ENCODE measurements at regions not wholly inside any gene's neighbourhood (a gene's known extent, or its start where the extent isn't known, plus 50 kb on each side); places are given as distances from the start of the nearest gene placed in this dataset.
"Not testable (repeated sequence)": the region's sequence is repeated elsewhere in the genome, so short reads cannot be mapped to it uniquely, and the experiment has no call there.

GRCh38 chr3:73120710-73121109 is 59.3 kb downstream of the EBLN2 start:
- DNase-seq = no peak

DNA sequence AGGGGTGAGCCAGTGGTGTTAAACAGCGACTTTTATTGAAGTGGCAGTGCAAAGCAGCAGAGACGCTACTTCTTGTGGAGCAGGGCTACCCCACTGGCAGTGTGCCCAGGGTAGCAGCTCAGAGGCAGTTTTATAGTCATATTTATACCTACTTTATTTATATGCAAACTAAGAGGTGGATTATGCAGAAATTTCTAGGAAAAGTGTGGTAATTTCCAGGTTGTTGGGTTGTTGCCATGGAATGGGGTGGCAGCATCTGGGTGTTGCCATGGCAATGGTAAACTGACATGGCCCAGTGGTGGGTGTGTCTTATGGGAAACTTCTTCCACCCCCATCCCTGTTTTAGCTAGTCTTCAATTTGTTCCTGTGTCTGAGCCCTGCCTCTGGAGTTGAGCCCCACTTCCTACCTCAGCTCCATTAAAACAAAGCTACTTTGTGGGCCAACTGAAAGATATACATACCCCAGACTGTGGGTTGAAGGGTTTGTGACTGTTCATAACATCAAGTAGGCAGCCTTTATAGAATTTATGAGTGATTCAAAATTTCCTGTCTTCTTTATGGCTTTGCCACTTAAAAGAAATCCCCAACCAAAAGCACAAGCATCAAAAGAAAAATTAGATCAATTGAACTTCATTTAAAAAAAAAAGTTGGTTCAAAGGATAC is 60.3 kb downstream of the EBLN2 start:
- DNase-seq = no peak

DNA sequence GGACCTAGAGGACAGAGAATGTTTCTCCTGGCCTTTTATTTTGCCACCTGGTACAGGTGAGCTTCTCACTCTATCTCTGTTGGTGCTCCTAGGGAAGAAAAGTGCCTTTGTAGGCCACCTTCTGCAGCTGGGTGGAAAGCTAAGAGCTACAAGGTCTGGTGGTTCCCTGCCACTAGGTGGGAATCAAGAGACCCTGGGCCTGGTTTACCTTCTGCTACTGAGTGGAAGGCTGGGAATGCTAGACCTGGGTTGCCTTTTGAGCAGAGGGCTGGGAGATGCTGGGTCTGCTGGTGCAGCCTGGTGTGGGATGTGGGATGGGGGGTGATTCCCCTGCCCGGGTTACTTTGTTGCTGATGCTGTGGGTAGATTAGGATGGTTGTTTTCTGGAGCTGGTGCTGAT is 72.6 kb downstream of the EBLN2 start:
- no peak for DNase-seq

DNA sequence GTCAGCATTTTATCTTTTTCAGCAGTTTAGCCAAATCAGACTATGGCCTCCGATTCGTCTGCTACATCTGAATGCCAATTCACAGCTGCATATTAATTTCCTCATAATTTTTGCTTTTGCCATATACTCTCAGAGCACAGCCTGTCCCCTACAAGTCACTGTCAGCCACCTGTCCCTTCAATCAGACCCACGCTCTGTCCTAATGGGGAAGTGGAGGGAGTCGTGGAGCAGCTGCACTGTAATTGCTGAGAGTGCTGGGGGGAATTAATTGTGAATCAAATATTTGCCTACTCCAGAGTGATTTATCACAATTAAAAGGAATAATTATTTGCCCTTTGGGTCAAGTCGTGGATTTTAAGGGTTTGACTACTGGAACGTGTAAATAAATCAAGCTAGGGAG is 75.5 kb downstream of the EBLN2 start:
- DNase-seq = peak; percentile 13

GRCh38 chr3:73137736-73138403 is 76.4 kb downstream of the EBLN2 start:
- no peak for DNase-seq

- no peak for DNase-seq
Observed at GRCh38 chr3:73140772-73141442, 79.4 kb downstream of the EBLN2 start.

DNA sequence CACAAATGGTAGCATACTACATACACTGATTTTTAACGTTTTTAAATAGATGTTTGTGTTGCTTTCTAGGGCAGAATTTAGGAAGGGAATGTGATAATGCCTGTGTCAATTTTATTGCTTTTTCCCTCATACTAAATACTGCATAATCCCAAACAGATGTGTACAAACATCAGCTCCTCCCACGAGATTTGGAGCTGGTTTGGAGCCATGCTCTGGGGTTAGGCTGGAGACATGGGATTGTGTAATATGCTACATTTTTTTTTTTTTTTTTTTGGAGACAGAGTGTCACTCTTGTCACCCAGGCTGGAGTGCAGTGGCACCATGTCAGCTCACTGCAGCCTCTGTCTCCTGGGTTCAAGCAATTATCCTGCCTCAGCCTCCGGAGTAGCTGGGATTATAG is 80.1 kb downstream of the EBLN2 start:
- DNase-seq = no peak

DNA sequence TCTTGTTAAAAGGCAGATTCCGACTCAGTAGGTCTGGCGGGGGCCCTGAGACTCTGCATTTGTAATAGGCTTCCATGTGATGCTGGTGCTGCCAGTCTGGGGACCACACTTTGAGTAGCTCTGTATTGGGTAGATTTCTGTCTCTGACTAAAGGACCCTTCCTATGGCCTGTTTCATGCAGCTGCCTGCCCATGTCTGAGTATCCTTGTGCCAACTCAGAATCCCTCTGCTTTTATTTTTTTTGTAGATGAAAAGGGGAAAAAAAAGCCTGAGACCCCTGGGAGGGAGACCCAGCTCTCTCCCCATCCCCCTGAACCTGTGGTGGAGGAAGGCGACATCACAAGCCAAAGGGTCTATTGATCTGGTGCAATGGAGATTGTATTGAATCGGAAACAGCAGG is 81.9 kb downstream of the EBLN2 start:
- no peak for DNase-seq

DNA sequence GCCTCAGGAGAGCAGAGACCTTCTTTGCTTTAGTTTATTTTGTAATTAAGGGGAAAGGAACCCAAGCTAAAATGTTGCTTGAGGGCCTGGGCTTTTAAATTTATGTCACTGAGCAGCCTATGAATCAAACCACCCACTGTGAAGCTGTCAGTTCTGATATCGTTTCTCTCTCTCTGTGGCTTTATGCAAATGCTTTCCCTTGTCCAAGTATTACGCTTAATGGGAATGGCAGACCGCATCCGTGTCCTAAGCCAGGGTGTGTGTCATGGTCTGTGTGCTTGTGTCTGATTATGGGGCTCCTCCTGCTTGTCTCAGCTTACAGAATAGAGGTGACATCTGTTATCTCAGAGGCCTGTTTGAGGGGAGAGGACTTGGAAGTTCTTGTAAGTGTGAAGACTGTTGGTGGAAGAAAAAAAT is 82.4 kb downstream of the EBLN2 start:
- no peak for DNase-seq

DNA sequence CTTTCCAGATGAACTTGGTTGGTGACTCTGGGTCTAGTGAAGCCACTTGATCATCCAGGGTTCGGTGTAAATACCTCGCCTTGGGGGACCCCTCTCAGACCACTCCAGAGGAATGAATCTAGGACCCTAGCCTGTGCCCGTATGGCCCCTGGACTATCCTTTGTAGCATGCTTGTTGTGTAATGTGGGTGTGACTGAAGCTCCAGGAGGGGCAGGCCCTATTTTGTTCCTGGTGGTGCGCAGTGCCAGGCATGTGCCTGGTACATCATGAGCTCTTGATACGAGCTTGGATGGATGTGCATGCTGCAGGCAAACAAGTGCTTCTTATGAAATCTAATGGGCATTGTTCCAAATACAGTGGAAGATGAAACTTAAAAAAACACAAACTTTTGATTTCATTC is 82.8 kb downstream of the EBLN2 start:
- DNase-seq = no peak

DNA sequence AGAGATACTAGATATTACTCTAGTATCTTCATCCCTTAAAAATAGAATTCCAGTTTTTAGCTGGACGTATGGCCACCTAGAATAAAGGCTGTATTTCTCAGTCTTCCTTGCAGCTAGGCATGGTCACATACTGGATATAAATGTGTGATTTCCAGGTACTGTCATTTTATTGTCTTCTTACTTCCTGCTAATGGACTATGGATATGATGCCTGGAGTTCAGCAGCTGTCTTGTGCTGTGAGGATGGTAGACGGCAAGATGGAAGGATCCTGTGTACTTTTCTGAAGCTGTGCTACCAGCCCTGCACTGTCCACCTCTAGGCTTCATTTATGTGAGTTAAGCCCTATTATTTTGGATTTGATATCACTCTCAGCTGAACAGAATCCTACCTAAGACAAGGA is 83.4 kb downstream of the EBLN2 start:
- DNase-seq = no peak

GRCh38 chr3:73147479-73147878 is 86.0 kb downstream of the EBLN2 start:
- DNase-seq = not testable (repeated sequence)

GRCh38 chr3:73148206-73148605 is 86.7 kb downstream of the EBLN2 start:
- no peak for DNase-seq

DNA sequence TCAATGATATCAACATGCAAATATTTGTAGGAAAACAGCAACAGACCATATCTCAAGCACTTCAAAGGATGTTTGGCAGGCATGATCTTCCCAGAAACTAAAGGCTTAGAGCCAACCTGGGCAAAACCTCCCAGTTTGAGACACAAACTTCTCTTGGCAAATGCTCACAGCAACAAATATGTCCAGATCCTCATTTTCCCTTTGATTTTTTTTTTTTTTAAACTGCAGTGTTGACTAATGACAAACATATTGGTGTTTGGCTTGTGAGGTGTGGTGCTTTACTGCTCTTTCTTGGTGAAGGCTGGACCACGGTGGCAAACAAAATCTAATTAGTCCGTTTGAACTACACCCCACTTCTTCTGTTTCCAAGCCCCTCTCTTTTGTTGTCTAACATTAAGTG is 87.2 kb downstream of the EBLN2 start:
- no peak for DNase-seq

DNA sequence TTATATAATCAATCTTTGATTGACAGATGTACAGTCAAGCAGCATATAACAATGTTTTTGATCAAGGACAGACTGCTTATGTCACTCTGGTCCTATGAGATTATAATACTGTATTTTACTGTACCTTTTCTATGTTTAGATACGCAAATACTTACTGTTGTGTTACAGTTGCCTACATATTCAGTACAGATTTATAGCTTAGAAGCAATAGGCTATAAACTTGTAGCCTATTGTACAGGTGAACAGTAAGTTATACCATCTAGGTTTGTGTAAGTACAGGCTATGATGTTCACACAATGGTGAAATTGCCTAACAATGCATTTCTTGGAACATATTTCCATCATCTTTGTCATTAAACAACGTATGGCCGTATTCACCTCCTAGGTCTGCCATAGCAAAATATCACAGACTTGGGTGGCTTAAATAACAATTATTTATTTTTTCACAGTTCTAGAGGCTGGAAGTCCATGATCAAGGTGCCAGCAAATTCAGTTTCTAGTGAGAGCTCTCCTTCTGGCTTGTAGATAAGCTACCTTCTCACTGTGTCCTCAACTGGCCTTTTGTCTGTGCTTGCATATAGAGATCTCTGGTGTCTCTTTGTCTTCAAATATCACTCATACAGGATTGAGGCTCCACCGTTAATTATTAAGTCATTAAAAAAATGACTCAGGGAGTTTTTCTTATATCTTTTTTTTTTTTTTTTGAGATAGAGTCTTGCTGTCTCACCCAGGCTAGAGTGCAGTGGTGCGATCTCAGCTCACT is 89.1 kb downstream of the EBLN2 start:
- no peak for DNase-seq

DNA sequence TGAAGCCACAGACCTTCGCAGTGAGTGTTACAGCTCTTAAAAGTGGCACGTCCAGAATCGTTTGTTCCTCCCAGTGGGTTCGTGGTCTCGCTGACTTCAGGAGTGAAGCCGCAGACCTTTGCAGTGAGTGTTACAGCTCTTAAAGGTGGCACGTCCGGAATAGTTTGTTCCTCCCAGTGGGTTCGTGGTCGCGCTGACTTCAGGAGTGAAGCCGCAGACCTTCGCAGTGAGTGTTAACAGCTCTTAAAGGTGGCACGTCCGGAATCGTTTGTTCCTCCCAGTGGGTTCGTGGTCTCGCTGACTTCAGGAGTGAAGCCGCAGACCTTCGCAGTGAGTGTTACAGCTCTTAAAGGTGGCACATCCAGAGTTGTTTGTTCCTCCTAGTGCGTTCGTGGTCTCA is 91.1 kb downstream of the EBLN2 start:
- DNase-seq = not testable (repeated sequence)

GRCh38 chr3:73153057-73153456 is 91.6 kb downstream of the EBLN2 start:
- DNase-seq = not testable (repeated sequence)

DNA sequence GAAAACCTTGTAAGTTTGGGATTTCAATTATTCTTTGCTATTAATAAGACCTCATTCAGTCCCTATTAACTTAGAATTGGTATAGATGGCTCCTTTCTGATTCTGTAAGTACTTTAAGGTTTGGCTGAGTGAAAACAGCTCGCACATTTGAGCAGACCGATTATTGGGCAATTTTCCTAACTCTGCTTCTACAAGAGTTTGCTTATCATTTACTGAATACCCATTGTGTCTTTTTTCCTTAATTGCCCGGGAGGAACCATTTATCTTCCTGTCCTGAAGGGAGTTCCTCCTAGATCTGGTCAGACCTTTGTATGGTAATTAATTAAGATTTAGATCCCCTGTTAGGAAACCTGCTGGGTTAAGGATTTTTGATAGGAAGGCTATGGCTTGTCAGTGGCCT is 92.8 kb downstream of the EBLN2 start:
- not testable (repeated sequence) for DNase-seq

DNA sequence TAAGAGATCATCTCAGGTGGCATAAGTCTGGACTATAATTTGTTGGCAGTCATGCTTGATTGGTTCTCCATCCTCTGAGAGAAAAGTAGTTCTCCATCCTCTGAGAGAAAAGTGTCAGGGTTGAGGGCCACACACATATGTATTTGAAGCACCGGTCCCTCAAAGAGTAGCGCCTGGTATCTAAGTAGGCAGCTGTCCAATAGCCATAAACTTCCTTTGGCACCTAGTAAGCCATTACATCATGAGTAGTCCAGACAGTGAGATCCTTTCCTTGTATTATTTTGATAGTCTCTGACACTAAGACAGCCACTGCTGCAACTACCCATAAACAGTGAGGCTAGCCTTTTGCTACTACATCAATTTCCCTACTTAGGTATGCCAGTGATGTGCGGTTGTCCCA is 94.0 kb downstream of the EBLN2 start:
- not testable (repeated sequence) for DNase-seq

DNA sequence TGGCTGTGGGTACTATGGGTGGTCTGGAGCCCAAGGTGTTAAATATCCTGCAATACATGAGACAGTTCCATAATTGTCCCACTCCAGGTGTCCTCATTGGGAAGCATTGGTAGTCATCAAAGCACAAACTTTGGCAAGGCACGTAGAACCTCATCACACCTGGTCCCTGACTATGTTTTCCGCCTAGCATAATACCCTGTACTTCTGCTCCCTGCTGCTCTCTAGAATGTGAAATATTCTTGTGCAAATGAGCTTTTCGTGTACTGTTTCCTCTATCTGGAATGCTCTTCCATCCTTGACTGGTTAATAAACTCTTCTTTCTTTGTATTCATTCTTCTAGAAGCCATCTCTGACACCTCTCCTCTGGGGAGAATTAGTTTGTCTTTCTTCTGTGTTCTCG is 103.2 kb downstream of the EBLN2 start:
- DNase-seq = no peak

- no peak for DNase-seq
Observed at GRCh38 chr3:73175698-73176097, 114.2 kb downstream of the EBLN2 start.

DNA sequence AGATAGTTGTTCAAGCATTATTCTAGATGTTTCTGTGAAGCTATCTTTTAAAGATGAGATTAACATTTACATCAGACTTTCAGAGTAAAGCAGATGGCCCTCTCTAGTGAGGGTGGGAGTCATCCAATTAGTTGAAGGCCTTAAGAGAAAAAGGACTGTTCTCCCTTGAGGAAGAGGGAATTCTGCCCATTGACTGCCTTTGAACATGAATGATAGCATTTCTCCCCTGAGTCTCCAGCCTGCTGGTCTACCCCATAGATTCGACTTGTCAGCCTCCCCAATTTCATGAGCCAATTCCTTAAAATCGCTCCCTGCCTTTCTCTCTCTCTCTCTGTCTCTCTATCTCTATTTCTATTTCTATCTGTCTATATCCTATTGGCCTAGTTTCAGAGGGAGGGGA is 115.5 kb downstream of the EBLN2 start:
- no peak for DNase-seq

- DNase-seq = no peak
Observed at GRCh38 chr3:73177827-73178226, 116.4 kb downstream of the EBLN2 start.

GRCh38 chr3:73179601-73180000 is 118.1 kb downstream of the EBLN2 start:
- DNase-seq = no peak

All from NCI-H1105 (cell line).